PC-3 (cell line): ENCODE measurements at regions not wholly inside any gene's neighbourhood (a gene's known extent, or its start where the extent isn't known, plus 50 kb on each side); places are given as distances from the start of the nearest gene placed in this dataset.

Source experiments
- ATAC-seq: fragments of 200-7000 bp; cut with Tn5 transposase; 2 replicates; pipeline ENCODE4 v1.9.1; 2020; ENCODE audit warnings: mild to moderate bottlenecking, moderate library complexity
- BruUV-seq: library from RNA; stranded (reverse); fragments of 400-500 nt; replicated peaks from 2 replicates; lab custom pipeline; 2021; lab: Mats Ljungman, UMichigan
- CTCF ChIA-PET: fragments of 300-600 bp; sonication (Branson Sonifier 250); formaldehyde crosslinking; loops from one replicate; lab custom pipeline; 2022; ENCODE audit warnings: antibody characterized with exemption; lab: Charles Lee
- POLR2A ChIA-PET: fragments of 300-600 bp; sonication (Branson Sonifier 250); formaldehyde crosslinking; loops from one replicate; lab custom pipeline; 2022; ENCODE audit warnings: antibody characterized with exemption; ENCODE audit not compliant: unreplicated experiment; lab: Charles Lee
- DNase-seq: peaks from one replicate; pipeline ENCODE4 v3.0.0-alpha.2; 2015
- H2AFZ ChIP-seq: fragments of 300-600 bp; sonication (generic); 2 replicates; pipeline ENCODE4 v1.6.0; 2016; ENCODE audit warnings: antibody characterized with exemption, low read length
- H3F3A ChIP-seq: fragments of 300-600 bp; sonication (generic); one replicate; pipeline ENCODE4 v1.6.0; 2017; ENCODE audit warnings: antibody characterized with exemption, low read length, control low read depth, mild to moderate bottlenecking; ENCODE audit not compliant: unreplicated experiment
- H3K27ac ChIP-seq: fragments of 300-600 bp; sonication (generic); 2 replicates; pipeline ENCODE4 v1.5.1; 2016; ENCODE audit warnings: mild to moderate bottlenecking, low read length
- H3K27me3 ChIP-seq: fragments of 300-600 bp; sonication (generic); 2 replicates; pipeline ENCODE4 v1.6.1; 2016; ENCODE audit warnings: low read length, mixed read lengths
- H3K36me3 ChIP-seq: fragments of 300-600 bp; sonication (generic); 2 replicates; pipeline ENCODE4 v1.6.1; 2016; ENCODE audit warnings: low read depth, mixed run types, low read length, mixed read lengths
- H3K4me1 ChIP-seq: fragments of 300-600 bp; sonication (generic); 2 replicates; pipeline ENCODE4 v1.5.1; 2016; ENCODE audit warnings: low read length; ENCODE audit not compliant: insufficient read depth
- H3K4me2 ChIP-seq: fragments of 300-600 bp; sonication (generic); 2 replicates; pipeline ENCODE4 v1.6.0; 2016; ENCODE audit warnings: low read length
- H3K4me3 ChIP-seq: fragments of 300-600 bp; sonication (generic); 2 replicates; pipeline ENCODE4 v1.5.1; 2016; ENCODE audit warnings: mild to moderate bottlenecking, low read length, mixed read lengths
- H3K79me2 ChIP-seq: fragments of 300-600 bp; sonication (generic); 2 replicates; pipeline ENCODE4 v1.6.1; 2017; ENCODE audit warnings: low read length, mixed read lengths
- H3K9ac ChIP-seq: fragments of 300-600 bp; sonication (generic); 2 replicates; pipeline ENCODE4 v1.6.0; 2016; ENCODE audit warnings: mild to moderate bottlenecking, low read length
- H3K9me2 ChIP-seq: fragments of 300-600 bp; sonication (generic); replicated peaks from 2 replicates; pipeline ENCODE4 v1.6.1; 2016; ENCODE audit warnings: mixed run types, low read length, mixed read lengths
- H3K9me3 ChIP-seq: fragments of 300-600 bp; sonication (generic); 2 replicates; pipeline ENCODE4 v1.6.1; 2016; ENCODE audit warnings: low read length, mixed read lengths
- H4K20me1 ChIP-seq: fragments of 300-600 bp; sonication (generic); 2 replicates; pipeline ENCODE4 v1.6.1; 2016; ENCODE audit warnings: low read length, mixed read lengths
- EZH2 ChIP-seq: fragments of 300-600 bp; sonication (generic); IDR thresholded peaks from one replicate; pipeline ENCODE4 v1.6.1; 2017; ENCODE audit warnings: antibody characterized with exemption, mild to moderate bottlenecking, low read length; ENCODE audit not compliant: unreplicated experiment
- EZH2phosphoT487 ChIP-seq: fragments of 300-600 bp; sonication (generic); IDR thresholded peaks from 2 replicates; pipeline ENCODE4 v1.6.1; 2018; ENCODE audit warnings: mild to moderate bottlenecking, antibody characterized with exemption, low read length, borderline replicate concordance
- intact Hi-C: fragments of 100-400 bp; cut with micrococcal nuclease; formaldehyde crosslinking; loops from 2 replicates; pipeline ENCODE4 v1.9.0; 2023
- TF ChIP-seq, protein P1 (sequence below): fragments of 300-600 bp; sonication (generic); conservative IDR thresholded peaks from 2 replicates; pipeline ENCODE4 v1.5.1; 2017; ENCODE audit warnings: antibody characterized with exemption, low read depth, mild to moderate bottlenecking, low read length

DNA sequence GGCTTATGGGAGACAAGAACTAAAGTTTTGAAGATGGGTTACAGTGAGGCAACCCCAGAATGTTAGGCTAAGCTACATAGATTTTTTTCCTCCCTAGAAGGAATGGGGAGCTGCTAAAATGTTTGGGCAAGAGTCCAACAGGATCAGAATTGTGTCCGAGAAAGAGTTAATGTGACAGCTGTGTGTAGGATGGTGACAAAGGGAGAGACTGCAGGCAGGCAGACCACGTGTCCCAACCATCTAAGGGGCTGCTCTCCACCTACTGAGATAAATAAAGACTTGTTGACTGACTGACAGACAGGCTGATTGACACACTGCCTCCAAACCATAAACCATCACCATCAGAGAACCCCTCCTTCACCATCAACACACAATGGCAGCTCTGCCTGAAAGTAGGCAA lies 133.7 kb upstream of the CTTNBP2NL start:
- no peak for DNase-seq
- Histone ChIP-seq H3K9me3 (no peaks in the 10 kb centered on the region), H2AFZ (no peak overlapping the region), H4K20me1 (no peaks in the 10 kb centered on the region), H3K36me3 (no peaks in the 10 kb centered on the region), H3K79me2 (no peaks in the 10 kb centered on the region), H3K9me2 (no peaks in the 10 kb centered on the region), H3F3A (no peaks in the 10 kb centered on the region), H3K9ac (no peak overlapping the region), H3K4me2 (no peak overlapping the region), H3K27ac (no peak overlapping the region), H3K4me1 (peaks cover 9% of the 10 kb centered on the region; the same call in 1 of the 2 replicates), H3K27me3 (peaks cover 33% of the 10 kb centered on the region), H3K4me3 (no peak overlapping the region)
- CTCF ChIA-PET, result no interaction called here
- intact Hi-C loops, result no loop called here
- TF ChIP-seq, protein P1, sequence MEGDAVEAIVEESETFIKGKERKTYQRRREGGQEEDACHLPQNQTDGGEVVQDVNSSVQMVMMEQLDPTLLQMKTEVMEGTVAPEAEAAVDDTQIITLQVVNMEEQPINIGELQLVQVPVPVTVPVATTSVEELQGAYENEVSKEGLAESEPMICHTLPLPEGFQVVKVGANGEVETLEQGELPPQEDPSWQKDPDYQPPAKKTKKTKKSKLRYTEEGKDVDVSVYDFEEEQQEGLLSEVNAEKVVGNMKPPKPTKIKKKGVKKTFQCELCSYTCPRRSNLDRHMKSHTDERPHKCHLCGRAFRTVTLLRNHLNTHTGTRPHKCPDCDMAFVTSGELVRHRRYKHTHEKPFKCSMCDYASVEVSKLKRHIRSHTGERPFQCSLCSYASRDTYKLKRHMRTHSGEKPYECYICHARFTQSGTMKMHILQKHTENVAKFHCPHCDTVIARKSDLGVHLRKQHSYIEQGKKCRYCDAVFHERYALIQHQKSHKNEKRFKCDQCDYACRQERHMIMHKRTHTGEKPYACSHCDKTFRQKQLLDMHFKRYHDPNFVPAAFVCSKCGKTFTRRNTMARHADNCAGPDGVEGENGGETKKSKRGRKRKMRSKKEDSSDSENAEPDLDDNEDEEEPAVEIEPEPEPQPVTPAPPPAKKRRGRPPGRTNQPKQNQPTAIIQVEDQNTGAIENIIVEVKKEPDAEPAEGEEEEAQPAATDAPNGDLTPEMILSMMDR, result no peak
- TF ChIP-seq EZH2 (no peak), EZH2phosphoT487 (no peak)
- no peak for ATAC-seq
- POLR2A ChIA-PET, result no interaction called here
- BruUV-seq, result no TSS peak

DNA sequence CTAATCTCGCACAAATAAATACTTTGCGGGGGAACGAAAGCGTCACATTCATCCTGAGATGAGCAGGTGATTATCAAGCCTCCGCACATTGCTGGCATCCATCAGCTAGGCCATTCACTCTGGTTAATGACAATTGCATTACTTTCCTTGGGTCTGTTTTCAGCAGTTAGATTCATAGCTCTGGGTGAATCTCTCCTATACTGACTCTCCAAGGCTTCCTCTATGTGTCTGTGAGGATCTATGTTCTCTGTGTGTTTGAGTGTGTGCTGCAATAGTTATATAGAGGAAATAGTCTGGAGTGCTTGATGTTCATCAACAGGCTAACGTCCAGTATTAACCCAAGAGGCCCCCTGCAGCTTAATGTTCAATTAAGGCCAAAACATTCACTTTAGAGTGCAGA lies 133.0 kb upstream of the CTTNBP2NL start:
- Histone ChIP-seq H3K4me1 (peaks cover 9% of the 10 kb centered on the region; the same call in 1 of the 2 replicates), H3F3A (no peaks in the 10 kb centered on the region), H3K27ac (no peak overlapping the region), H3K27me3 (peaks cover 26% of the 10 kb centered on the region), H3K9me2 (no peaks in the 10 kb centered on the region), H3K9me3 (no peaks in the 10 kb centered on the region), H3K4me2 (no peak overlapping the region), H3K9ac (no peak overlapping the region), H4K20me1 (no peaks in the 10 kb centered on the region), H3K4me3 (no peak overlapping the region), H3K79me2 (no peaks in the 10 kb centered on the region), H3K36me3 (no peaks in the 10 kb centered on the region), H2AFZ (no peak overlapping the region)
- intact Hi-C loops, result no loop called here
- TF ChIP-seq, protein P1, result no peak
- TF ChIP-seq EZH2 (no peak), EZH2phosphoT487 (no peak)
- no peak for DNase-seq
- ATAC-seq, result no peak
- POLR2A ChIA-PET, result no interaction called here
- BruUV-seq, result no TSS peak
- CTCF ChIA-PET, result no interaction called here

DNA sequence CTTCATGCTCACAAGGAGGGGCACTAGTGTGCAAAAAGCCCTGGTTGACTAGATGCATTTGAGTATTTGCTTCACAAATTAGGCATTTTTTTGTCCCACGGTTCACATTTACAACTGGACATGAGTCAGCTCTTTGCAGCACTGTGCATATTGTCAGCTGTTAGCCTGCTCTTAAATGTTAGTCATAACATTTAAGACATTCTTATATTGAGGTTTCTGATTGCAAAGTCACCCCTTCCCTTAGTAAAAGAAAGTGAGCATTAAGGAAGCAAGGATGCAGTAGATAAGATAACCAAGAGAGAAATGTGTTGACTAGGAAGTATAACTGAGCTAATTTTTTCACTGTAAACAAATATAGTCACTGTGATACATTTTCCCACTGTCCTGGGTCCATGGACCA lies 132.6 kb upstream of the CTTNBP2NL start:
- H2AFZ ChIP-seq, result no peak overlapping the region
- peaks cover 9% of the 10 kb centered on the region; the same call in 1 of the 2 replicates for H3K4me1 ChIP-seq
- H3K36me3 ChIP-seq, result no peaks in the 10 kb centered on the region
- no peaks in the 10 kb centered on the region for H3F3A ChIP-seq
- peaks cover 21% of the 10 kb centered on the region for H3K27me3 ChIP-seq
- no peaks in the 10 kb centered on the region for H3K9me3 ChIP-seq
- ATAC-seq (peak; percentile 38; the same call in 1 of the 2 replicates), DNase-seq (peak; percentile 46)
- POLR2A ChIA-PET, result no interaction called here
- CTCF ChIA-PET, result no interaction called here
- no peaks in the 10 kb centered on the region for H3K79me2 ChIP-seq
- no TSS peak for BruUV-seq
- intact Hi-C loops, result no loop called here
- H3K9ac ChIP-seq, result no peak overlapping the region
- no peak overlapping the region for H3K4me3 ChIP-seq
- TF ChIP-seq EZH2phosphoT487 (no peak), EZH2 (no peak)
- TF ChIP-seq, protein P1, result no peak
- H4K20me1 ChIP-seq, result no peaks in the 10 kb centered on the region
- H3K4me2 ChIP-seq, result no peak overlapping the region
- no peaks in the 10 kb centered on the region for H3K9me2 ChIP-seq
- no peak overlapping the region for H3K27ac ChIP-seq
